DMS114 treated with DMSO at 0.1 percent for 48 hours (cell line): ENCODE measurements at regions not wholly inside any gene's neighbourhood (a gene's known extent, or its start where the extent isn't known, plus 50 kb on each side); places are given as distances from the start of the nearest gene placed in this dataset.

ENCODE experiments used
- DNase-seq: peaks from one replicate; lab custom pipeline; 2025; ENCODE audit not compliant: unreplicated experiment; lab: John Stamatoyannopoulos, UW

DNA sequence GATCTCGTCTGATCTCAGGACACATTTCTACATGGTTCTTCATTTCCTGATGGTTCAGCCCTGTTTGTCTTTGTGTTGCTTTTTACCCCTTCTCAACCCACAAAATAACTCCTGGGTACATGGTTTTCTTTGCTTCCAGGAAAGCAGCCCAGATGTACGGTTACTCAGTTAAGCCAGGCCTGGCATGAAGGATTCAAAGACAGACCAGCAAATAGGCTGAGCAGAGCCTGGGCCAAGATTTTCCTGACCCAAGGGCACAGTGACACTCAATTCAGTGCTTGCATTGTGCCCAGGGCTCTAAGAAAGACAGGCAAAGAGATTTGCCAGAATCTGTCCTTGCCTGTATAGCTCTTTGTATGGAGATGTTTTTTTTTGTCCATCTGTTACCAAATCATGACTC is 340.8 kb upstream of the KIAA1217 start:
- DNase-seq = no peak

- DNase-seq = no peak
Observed at GRCh38 chr10:23869548-23869947, 339.4 kb upstream of the KIAA1217 start.

DNA sequence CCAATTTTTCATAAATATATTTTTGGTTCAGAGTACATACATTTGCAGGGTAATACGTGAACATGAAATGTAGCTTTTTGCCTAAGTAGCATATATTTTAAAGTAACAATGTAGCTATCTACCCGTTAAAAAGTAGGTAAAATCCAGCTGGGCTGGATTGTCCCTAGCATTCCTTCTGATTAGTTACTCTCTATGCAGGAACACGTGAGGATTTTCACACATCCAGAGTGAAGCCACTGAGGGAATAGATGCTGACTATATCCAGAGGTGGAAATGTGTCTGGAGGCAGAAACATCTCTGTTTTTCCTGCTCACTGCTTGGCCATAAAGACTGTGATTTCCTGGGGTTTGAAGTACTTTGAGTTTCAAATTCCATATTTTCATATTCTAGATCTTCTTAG is 338.9 kb upstream of the KIAA1217 start:
- no peak for DNase-seq

- DNase-seq = no peak
Observed at GRCh38 chr10:23870651-23871610, 338.0 kb upstream of the KIAA1217 start.

- no peak for DNase-seq
Observed at GRCh38 chr10:23872290-23872689, 336.6 kb upstream of the KIAA1217 start.

GRCh38 chr10:23877791-23878320 is 331.1 kb upstream of the KIAA1217 start:
- no peak for DNase-seq

- no peak for DNase-seq
Observed at GRCh38 chr10:23884670-23885069, 324.3 kb upstream of the KIAA1217 start.

- DNase-seq = no peak
Observed at GRCh38 chr10:23885853-23886252, 323.1 kb upstream of the KIAA1217 start.

DNA sequence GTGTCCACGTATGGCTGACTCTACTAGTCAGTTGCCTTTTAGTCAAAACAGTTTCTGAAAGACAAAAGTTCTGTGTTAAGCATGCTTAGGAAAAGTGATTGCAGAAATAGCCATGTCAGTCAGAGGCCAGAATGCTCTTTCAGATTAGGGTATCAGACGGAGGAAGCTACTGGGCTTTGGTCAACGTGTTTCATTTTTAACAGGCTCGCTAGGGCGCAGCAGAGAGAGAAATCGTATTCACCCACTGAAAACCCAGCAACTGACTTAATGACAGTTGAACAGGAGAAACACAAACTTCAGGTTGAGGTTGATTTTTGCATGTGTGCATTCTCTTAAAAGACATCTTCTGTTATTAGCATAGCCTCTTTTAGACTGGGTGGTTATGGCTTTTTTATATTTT is 322.6 kb upstream of the KIAA1217 start:
- no peak for DNase-seq

DNA sequence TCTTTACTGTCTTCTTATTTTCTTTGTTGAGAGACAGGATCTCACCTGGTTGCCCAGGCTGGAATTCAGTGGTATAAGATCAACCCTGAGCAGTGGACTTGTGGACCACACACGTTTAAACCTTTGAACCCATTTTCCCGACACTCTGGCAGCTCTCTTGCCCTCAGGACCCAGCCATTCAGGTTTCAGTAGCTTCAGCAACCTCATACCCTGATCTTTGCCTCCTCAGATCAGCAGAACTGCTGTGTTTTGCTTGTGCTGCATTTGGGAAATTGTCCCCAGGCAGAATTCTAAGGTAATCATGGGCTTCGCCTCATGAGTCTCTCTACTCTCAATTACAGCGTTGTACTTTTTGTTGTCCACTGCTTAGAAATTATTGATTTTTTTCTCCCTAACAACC is 317.6 kb upstream of the KIAA1217 start:
- no peak for DNase-seq

DNA sequence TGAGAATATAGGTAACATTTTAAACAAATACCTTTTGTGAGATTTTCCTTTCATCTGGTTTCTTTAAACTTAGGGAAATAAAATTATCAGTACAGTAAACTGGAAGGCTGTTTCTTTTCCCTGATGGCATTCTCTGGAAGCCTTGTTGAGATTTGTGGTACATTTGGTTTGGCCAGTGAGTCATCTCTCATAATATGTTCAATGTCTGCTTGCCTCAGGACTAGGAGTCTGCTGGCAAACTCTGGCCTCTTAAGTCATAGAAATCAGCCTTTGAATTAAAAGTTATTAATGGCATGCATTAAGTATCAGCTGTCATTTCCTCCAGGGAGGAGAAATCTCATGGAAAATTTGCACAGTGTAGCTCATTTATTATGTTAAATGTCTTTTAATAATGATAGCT is 316.6 kb upstream of the KIAA1217 start:
- no peak for DNase-seq

GRCh38 chr10:23897267-23897666 is 311.7 kb upstream of the KIAA1217 start:
- DNase-seq = no peak

GRCh38 chr10:23897861-23898260 is 311.1 kb upstream of the KIAA1217 start:
- DNase-seq = no peak

GRCh38 chr10:23899166-23899565 is 309.8 kb upstream of the KIAA1217 start:
- DNase-seq = no peak

DNA sequence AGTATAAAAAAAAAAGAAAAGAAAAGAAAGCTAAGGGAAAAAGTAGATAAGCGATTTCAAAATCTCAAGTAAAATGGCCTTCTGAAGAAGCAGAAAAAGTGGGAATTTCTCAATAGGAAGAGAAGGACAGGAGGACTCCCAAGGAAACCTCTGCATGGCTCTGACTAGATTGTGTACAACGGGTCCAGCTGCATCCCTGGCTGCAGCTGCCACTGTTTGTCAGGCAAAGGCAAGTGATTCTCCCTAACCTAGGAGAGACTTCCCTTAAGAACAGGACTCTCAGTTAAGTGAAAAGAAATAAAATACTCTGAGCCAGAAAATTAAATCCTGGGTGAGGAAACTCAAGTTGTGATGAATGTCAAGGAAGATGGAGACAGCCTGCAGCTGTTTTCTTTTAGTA is 298.6 kb upstream of the KIAA1217 start:
- DNase-seq = no peak

DNA sequence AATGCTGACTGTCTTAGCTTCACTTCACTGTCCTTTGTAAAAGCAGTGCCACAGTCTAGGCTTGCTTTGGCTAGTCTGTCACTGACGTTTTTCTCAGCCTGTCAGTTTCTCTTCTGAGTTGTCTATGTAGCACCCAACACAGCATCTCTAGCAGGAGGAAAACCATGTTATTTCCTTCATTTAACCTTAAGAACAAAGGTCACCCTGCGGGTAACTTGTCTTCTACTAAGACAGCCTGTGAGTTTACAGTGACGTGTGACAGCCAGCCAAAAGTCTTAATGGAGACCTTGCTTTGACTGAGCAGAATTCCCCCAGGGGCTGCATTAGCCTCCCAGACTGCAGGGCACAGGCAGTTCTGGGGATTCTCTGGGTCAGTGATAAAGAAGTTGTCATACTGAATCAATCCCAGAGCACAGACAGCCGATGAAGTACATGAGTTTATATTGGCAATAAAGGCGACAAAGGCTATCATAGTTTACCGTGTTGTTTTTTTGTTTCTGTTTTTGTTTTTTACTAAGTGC is 296.0 kb upstream of the KIAA1217 start:
- no peak for DNase-seq

- no peak for DNase-seq
Observed at GRCh38 chr10:23914641-23915040, 294.3 kb upstream of the KIAA1217 start.

DNA sequence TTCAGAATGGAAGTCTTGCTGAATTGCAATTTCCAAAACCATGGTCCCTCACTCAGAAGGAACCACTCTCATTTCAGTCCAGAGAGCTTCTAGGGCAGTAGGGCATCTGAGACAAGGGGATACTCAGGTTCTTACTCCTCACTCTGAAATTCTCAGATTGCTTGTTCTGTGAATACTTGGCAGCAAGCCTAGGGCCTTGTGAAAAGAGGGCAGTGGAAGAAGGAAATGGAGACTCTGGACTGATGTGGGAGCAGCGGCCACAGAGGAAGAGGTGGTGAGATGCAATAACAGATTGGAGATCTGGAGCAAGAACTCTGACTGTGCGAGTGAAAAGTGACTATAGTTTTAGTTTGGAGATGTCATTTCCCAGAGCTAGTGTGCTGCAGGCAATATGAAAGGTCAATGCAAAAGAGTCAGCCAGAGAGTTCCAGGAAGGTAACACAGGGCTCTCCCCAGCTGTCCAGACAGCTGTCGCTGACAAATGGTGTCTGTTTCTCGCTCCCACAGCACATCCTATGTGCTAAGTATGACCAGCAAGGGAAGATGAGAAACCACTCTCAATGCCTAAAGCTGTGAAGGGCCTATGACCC is 291.6 kb upstream of the KIAA1217 start:
- no peak for DNase-seq

DNA sequence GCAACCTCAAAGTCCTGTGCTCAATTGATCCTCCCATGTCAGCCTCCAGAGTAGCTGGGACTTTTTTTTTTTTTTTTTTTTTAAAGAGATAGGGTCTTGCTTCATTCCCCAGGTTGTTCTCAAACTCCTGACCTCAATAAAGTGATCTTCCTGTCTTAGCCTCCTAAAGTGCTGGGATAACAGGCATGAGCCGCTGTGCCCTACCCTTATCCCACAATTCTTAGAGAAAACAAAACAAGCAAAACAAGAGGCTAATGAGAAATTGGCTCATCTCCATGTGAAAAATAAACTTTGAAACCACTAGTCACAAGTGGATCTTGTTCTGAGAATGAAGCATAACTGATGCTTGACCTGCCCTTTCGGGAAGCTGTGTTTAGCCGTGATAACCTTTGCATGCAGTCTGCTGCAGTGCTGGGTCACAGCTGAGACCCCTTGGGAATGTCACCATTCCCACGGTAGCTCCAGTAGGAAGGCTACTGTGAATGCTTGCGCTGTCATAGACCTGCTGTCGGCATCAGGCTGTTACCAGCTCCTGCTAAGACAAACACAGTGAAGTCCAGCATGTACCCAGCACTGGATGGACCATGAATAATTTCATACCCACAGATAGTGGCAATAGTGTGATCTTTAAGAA is 290.7 kb upstream of the KIAA1217 start:
- no peak for DNase-seq

- DNase-seq = no peak
Observed at GRCh38 chr10:23918839-23919238, 290.1 kb upstream of the KIAA1217 start.

- DNase-seq = no peak
Observed at GRCh38 chr10:23927576-23928325, 281.2 kb upstream of the KIAA1217 start.
